ENCODE measurements at regions not wholly inside any gene's neighbourhood (a gene's known extent, or its start where the extent isn't known, plus 50 kb on each side); places are given as distances from the start of the nearest gene placed in this dataset.

DNA sequence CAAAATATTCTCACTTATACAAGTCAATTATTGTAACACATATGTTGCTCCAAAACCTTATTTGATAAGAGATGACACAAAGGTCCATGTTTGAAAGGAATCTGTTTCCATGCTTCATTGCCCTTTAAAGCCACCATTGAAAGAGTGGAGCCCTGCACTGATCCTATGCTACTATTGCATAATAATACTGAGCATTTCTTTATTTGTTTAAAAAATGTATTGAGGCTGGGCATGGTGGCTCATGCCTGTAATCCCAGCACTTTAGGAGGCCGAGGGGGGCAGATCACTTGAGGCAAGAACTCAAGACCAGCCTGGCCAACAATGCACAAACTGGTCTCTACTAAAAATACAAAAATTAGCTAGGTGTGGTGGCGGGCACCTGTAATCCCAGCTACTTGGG is 178.8 kb upstream of the STARD13 start (continued):
- TF ChIP-seq, protein P1, sequence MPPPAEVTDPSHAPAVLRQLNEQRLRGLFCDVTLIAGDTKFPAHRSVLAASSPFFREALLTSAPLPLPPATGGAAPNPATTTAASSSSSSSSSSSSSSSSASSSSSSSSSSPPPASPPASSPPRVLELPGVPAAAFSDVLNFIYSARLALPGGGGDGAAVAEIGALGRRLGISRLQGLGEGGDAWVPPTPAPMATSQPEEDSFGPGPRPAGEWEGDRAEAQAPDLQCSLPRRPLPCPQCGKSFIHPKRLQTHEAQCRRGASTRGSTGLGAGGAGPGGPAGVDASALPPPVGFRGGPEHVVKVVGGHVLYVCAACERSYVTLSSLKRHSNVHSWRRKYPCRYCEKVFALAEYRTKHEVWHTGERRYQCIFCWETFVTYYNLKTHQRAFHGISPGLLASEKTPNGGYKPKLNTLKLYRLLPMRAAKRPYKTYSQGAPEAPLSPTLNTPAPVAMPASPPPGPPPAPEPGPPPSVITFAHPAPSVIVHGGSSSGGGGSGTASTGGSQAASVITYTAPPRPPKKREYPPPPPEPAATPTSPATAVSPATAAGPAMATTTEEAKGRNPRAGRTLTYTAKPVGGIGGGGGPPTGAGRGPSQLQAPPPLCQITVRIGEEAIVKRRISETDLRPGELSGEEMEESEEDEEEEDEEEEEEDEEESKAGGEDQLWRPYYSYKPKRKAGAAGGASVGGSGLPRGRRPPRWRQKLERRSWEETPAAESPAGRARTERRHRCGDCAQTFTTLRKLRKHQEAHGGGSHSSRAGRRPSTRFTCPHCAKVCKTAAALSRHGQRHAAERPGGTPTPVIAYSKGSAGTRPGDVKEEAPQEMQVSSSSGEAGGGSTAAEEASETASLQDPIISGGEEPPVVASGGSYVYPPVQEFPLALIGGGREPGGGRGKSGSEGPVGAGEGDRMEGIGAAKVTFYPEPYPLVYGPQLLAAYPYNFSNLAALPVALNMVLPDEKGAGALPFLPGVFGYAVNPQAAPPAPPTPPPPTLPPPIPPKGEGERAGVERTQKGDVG (CRISPR knock-in tag; IDR thresholded peaks at IDR 0.05) = no peak
- TF ChIP-seq NFYB (IDR thresholded peaks at IDR 0.05; ENCODE audit: insufficient read depth, low read depth, low read length) = no peak
- no peak for TF ChIP-seq POLR2AphosphoS2 (IDR thresholded peaks at IDR 0.05; ENCODE audit: low read depth, low read length)
- TF ChIP-seq, protein P2, sequence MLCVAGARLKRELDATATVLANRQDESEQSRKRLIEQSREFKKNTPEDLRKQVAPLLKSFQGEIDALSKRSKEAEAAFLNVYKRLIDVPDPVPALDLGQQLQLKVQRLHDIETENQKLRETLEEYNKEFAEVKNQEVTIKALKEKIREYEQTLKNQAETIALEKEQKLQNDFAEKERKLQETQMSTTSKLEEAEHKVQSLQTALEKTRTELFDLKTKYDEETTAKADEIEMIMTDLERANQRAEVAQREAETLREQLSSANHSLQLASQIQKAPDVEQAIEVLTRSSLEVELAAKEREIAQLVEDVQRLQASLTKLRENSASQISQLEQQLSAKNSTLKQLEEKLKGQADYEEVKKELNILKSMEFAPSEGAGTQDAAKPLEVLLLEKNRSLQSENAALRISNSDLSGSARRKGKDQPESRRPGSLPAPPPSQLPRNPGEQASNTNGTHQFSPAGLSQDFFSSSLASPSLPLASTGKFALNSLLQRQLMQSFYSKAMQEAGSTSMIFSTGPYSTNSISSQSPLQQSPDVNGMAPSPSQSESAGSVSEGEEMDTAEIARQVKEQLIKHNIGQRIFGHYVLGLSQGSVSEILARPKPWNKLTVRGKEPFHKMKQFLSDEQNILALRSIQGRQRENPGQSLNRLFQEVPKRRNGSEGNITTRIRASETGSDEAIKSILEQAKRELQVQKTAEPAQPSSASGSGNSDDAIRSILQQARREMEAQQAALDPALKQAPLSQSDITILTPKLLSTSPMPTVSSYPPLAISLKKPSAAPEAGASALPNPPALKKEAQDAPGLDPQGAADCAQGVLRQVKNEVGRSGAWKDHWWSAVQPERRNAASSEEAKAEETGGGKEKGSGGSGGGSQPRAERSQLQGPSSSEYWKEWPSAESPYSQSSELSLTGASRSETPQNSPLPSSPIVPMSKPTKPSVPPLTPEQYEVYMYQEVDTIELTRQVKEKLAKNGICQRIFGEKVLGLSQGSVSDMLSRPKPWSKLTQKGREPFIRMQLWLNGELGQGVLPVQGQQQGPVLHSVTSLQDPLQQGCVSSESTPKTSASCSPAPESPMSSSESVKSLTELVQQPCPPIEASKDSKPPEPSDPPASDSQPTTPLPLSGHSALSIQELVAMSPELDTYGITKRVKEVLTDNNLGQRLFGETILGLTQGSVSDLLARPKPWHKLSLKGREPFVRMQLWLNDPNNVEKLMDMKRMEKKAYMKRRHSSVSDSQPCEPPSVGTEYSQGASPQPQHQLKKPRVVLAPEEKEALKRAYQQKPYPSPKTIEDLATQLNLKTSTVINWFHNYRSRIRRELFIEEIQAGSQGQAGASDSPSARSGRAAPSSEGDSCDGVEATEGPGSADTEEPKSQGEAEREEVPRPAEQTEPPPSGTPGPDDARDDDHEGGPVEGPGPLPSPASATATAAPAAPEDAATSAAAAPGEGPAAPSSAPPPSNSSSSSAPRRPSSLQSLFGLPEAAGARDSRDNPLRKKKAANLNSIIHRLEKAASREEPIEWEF (IDR thresholded peaks at IDR 0.05; ENCODE audit: insufficient replicate concordance, low read depth, low read length) = no peak
- no peak for TF ChIP-seq SREBF1 (IDR thresholded peaks at IDR 0.05; ENCODE audit: low read length)
- no peak for TF ChIP-seq IKZF1 (conservative IDR thresholded peaks at IDR 0.05)
- no peak for TF ChIP-seq CREB1 (IDR thresholded peaks at IDR 0.05; ENCODE audit: low read depth)
- no peak for TF ChIP-seq KLF5 (IDR thresholded peaks at IDR 0.05; ENCODE audit: partially characterized antibody)
- no peak for TF ChIP-seq RAD51 (IDR thresholded peaks at IDR 0.05)

Measured in GM12878 (cell line).